Sigmoid colon (tissue), 4 donors: ENCODE measurements at regions not wholly inside any gene's neighbourhood (a gene's known extent, or its start where the extent isn't known, plus 50 kb on each side); places are given as distances from the start of the nearest gene placed in this dataset.

ENCODE experiments used
- CTCF ChIP-seq, 4 experiments: fragments of 450-650 bp in 3 of 4; fragments of 200-600 bp in 1 of 4; IDR thresholded peaks; one replicate each; pipeline ENCODE4 v1.5.1; 2016 to 2019; ENCODE audit warnings: antibody characterized with exemption in 4 of 4, mild to moderate bottlenecking in 3 of 4, moderate library complexity in 2 of 4
- EP300 ChIP-seq, 4 donors: sonication (generic); formaldehyde crosslinking; IDR thresholded peaks; one replicate each; pipeline ENCODE4 v1.6.1; 2017; ENCODE audit warnings: antibody characterized with exemption in 4 of 4
- POLR2A ChIP-seq, 2 donors: fragments of 450-650 bp; IDR thresholded peaks; one replicate each; pipeline ENCODE4 v1.6.1; 2016; ENCODE audit warnings: antibody characterized with exemption in 2 of 2, mild to moderate bottlenecking in 2 of 2, moderate library complexity in 2 of 2
- POLR2AphosphoS5 ChIP-seq, 4 donors: sonication (generic); formaldehyde crosslinking; IDR thresholded peaks; one replicate each; pipeline ENCODE4 v1.6.1; 2017; ENCODE audit warnings: antibody characterized with exemption in 4 of 4

GRCh38 chrX:46070421-46070820 lies 474.8 kb downstream of the ZNF674 start:
- TF ChIP-seq CTCF (IDR thresholded peaks at IDR 0.05) (no peak), POLR2AphosphoS5 (IDR thresholded peaks at IDR 0.05) (no peak), EP300 (IDR thresholded peaks at IDR 0.05) (no peak), POLR2A (IDR thresholded peaks at IDR 0.05) (no peak)
